ENCODE measurements at regions not wholly inside any gene's neighbourhood (a gene's known extent, or its start where the extent isn't known, plus 50 kb on each side); places are given as distances from the start of the nearest gene placed in this dataset.

DNA sequence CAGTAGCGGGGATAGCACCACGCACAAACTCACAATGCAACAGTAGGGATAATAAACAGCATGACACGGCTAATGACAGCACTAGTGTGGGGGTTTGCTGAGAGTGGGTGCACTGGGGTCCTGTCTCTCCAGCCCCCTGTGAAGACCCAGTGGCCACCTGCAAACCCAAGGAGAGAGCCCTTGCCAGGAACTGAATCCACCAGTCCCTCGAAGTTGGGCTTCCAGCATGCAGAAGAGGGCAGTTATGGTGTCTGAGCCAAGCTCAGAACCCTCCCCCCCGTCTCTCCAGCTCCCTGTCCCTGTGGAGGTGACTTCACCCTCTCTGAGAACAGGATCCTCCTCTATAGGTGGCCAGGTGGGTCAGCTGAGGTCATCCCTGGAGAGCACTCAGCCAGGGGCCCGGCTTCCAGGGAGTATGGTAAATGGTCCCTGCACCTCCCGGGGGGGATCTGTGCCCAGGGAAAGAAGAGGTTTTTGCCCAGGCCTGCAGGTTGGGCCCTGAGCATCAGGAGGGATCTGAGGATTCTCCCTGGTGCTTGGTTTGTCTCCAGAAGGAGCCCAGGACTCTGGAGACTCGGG lies 86.3 kb upstream of the PRR5 start:
- in situ Hi-C loops (cut with MboI; ENCODE audit: low sequenced_read_pairs, unreplicated experiment) = no loop called here
- TF ChIP-seq, protein P1, sequence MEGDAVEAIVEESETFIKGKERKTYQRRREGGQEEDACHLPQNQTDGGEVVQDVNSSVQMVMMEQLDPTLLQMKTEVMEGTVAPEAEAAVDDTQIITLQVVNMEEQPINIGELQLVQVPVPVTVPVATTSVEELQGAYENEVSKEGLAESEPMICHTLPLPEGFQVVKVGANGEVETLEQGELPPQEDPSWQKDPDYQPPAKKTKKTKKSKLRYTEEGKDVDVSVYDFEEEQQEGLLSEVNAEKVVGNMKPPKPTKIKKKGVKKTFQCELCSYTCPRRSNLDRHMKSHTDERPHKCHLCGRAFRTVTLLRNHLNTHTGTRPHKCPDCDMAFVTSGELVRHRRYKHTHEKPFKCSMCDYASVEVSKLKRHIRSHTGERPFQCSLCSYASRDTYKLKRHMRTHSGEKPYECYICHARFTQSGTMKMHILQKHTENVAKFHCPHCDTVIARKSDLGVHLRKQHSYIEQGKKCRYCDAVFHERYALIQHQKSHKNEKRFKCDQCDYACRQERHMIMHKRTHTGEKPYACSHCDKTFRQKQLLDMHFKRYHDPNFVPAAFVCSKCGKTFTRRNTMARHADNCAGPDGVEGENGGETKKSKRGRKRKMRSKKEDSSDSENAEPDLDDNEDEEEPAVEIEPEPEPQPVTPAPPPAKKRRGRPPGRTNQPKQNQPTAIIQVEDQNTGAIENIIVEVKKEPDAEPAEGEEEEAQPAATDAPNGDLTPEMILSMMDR (IDR thresholded peaks at IDR 0.05; ENCODE audit: borderline replicate concordance, control extremely low read depth, extremely low read depth, insufficient read depth, missing control alignments) = no peak
- no peak for DNase-seq (ENCODE audit: low spot score)

DNA sequence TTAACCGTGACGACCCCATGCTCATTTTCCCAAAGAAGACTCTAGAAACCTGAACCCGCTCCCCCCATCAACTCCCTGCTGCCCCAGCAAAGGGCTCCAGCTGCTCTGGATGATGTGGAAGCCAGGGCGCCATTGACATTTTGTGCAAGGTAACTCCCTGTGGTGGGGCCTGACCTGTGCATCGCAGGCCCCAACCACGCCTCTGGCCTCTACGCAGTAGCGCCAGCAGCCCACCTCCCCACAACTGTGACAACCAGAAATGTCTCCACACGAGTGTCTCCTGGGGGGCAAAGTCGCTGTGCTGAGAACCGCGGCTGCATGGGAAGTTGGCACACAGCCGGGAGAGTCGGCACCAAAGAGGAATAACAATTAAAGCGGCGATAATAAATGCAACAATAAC lies 86.9 kb upstream of the PRR5 start:
- DNase-seq (ENCODE audit: low spot score) = no peak
- in situ Hi-C loops (cut with MboI; ENCODE audit: low sequenced_read_pairs, unreplicated experiment) = no loop called here
- TF ChIP-seq, protein P1 (IDR thresholded peaks at IDR 0.05; ENCODE audit: borderline replicate concordance, control extremely low read depth, extremely low read depth, insufficient read depth, missing control alignments) = no peak

DNA sequence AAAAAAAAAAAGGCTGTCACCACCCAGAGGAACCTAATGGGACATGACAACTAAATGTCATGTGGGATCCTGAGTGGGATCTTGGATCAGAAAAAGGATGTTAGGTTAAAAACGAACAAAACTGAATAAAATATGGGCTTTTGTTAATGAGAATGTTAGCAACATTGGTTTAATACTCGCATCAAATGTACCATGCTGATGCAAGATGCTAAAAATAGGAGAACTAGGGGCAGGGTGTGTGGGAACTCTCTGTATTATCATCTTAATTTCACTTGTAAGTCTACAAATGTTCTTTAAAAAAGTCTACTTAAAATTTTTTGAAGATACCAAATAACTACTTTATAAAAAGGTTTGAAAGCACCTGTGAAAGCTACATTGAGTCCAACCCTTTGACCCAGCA lies 88.8 kb upstream of the PRR5 start:
- DNase-seq (ENCODE audit: low spot score) = no peak
- in situ Hi-C loops (cut with MboI; ENCODE audit: low sequenced_read_pairs, unreplicated experiment) = no loop called here
- TF ChIP-seq, protein P1 (IDR thresholded peaks at IDR 0.05; ENCODE audit: borderline replicate concordance, control extremely low read depth, extremely low read depth, insufficient read depth, missing control alignments) = no peak

DNA sequence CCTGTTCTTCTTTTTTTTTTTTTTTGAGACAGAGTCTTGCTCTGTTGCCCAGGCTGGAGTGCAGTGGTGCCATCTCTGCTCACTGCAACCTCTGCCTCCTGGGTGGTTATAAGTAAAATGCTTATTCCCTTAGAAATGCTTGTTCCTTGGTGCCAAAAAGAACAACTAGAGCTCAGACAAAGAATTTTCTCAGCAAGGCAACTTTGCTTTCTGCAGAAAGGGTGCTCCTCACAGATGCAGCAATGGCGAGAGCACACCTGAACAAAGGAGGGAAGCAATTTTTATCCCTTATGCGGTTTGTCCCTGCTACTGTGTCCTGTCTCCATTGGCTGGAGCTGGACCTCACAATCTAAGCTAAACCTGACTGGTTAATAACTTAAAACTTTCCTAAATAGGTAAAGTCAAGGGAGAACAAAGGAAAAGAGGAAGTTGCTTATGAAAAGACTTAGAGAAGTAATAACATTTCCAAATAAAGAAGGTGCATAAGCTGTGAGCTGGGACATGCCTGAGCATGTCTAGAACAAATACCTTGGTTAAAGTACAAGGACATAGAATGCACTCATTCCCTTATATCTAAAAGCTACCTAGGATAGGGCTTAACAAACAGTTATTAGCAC lies 90.0 kb upstream of the PRR5 start:
- in situ Hi-C loops (cut with MboI; ENCODE audit: low sequenced_read_pairs, unreplicated experiment) = no loop called here
- DNase-seq (ENCODE audit: low spot score) = no peak
- TF ChIP-seq, protein P1 (IDR thresholded peaks at IDR 0.05; ENCODE audit: borderline replicate concordance, control extremely low read depth, extremely low read depth, insufficient read depth, missing control alignments) = no peak

DNA sequence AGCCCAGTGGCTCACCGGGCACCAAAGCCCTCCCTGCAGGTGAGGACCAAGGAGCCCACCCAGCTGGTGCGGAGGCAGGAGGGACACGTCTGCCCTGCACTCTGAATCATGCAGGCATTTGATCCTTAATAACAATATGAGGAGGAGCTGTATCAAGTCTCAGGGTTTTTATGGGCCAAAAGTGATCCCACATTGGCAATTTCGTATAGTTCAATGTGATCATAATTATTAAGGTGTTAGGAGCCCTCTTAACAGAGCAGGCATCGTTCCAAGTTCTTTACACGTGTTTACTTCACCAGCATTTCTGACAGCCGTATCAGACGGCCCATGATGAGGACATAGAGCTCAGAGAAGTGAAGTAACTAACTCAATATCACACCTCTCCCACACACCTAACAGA lies 91.9 kb upstream of the PRR5 start:
- TF ChIP-seq, protein P1 (IDR thresholded peaks at IDR 0.05; ENCODE audit: borderline replicate concordance, control extremely low read depth, extremely low read depth, insufficient read depth, missing control alignments) = no peak
- no peak for DNase-seq (ENCODE audit: low spot score)
- in situ Hi-C loops (cut with MboI; ENCODE audit: low sequenced_read_pairs, unreplicated experiment) = no loop called here

DNA sequence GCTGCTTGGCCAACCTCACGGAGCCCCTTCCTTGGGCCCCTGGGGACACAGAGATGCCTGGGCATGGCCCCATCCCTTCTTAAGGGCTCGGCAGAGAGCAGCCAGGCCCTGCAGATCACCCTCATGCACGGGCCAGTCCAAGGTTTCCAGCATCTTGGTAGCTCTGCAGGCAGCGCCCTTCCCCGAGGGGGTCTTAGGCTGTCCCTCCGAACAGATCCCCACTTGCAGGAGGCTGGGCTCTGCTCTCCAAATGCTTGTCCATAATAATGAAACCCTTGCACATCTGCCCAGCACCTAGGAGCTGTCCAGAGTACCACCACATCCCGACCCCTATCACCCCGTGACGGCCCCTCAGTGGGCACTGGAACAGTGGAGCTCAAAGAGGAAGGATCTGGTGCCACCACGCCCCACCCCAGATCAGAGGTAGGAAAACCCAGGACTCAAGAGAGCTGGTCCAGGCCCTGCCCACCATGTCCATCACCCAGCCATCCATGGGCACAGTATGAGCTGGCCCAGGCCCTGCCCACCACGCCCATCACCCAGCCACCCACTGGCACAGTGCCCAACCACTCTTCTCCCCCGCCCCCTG lies 92.5 kb upstream of the PRR5 start:
- no peak for DNase-seq (ENCODE audit: low spot score)
- TF ChIP-seq, protein P1 (IDR thresholded peaks at IDR 0.05; ENCODE audit: borderline replicate concordance, control extremely low read depth, extremely low read depth, insufficient read depth, missing control alignments) = no peak
- in situ Hi-C loops (cut with MboI; ENCODE audit: low sequenced_read_pairs, unreplicated experiment) = no loop called here
